ENCODE measurements at regions not wholly inside any gene's neighbourhood (a gene's known extent, or its start where the extent isn't known, plus 50 kb on each side); places are given as distances from the start of the nearest gene placed in this dataset.

- no peak for DNase-seq (ENCODE audit: low read depth)
- no peak overlapping the region for H3K4me3 ChIP-seq (ENCODE audit: low read depth, low read length)
These were observed 363.3 kb upstream of the THRB start for GRCh38 chr3:24857945-24858344.

GRCh38 chr3:24863215-24863614 lies 368.6 kb upstream of the THRB start:
- H3K4me3 ChIP-seq (ENCODE audit: low read depth, low read length), result no peak overlapping the region
- DNase-seq (ENCODE audit: low read depth), result no peak

- no peak overlapping the region for H3K4me3 ChIP-seq (ENCODE audit: low read depth, low read length)
- no peak for DNase-seq (ENCODE audit: low read depth)
These were observed 373.1 kb upstream of the THRB start for GRCh38 chr3:24867783-24868182.

GRCh38 chr3:24881239-24881638 lies 386.6 kb upstream of the THRB start:
- DNase-seq (ENCODE audit: low read depth), result no peak
- no peak overlapping the region for H3K4me3 ChIP-seq (ENCODE audit: low read depth, low read length)

- no peak for DNase-seq (ENCODE audit: low read depth)
- no peak overlapping the region for H3K4me3 ChIP-seq (ENCODE audit: low read depth, low read length)
These were observed 391.9 kb upstream of the THRB start for GRCh38 chr3:24886501-24886900.

- no peak overlapping the region for H3K4me3 ChIP-seq (ENCODE audit: low read depth, low read length)
- DNase-seq (ENCODE audit: low read depth), result no peak
These were observed 395.4 kb upstream of the THRB start for GRCh38 chr3:24890012-24890411.

GRCh38 chr3:24899373-24899772 lies 404.7 kb upstream of the THRB start:
- H3K4me3 ChIP-seq (ENCODE audit: low read depth, low read length), result no peak overlapping the region
- DNase-seq (ENCODE audit: low read depth), result no peak

- no peak overlapping the region for H3K4me3 ChIP-seq (ENCODE audit: low read depth, low read length)
- no peak for DNase-seq (ENCODE audit: low read depth)
These were observed 405.4 kb upstream of the THRB start for GRCh38 chr3:24899901-24900603.

- DNase-seq (ENCODE audit: low read depth), result no peak
- no peak overlapping the region for H3K4me3 ChIP-seq (ENCODE audit: low read depth, low read length)
These were observed 410.6 kb upstream of the THRB start for GRCh38 chr3:24905266-24905665.

GRCh38 chr3:24907106-24907505 lies 412.5 kb upstream of the THRB start:
- DNase-seq (ENCODE audit: low read depth), result no peak

GRCh38 chr3:24911076-24911475 lies 416.4 kb upstream of the THRB start:
- no peak for DNase-seq (ENCODE audit: low read depth)

More at GRCh38 chr3:24907106-24907505, 412.5 kb upstream of the THRB start:
- no peak overlapping the region for H3K4me3 ChIP-seq (ENCODE audit: low read depth, low read length)

GRCh38 chr3:24915639-24916038 lies 421.0 kb upstream of the THRB start:
- no peak for DNase-seq (ENCODE audit: low read depth)
- H3K4me3 ChIP-seq (ENCODE audit: low read depth, low read length), result no peak overlapping the region

More at GRCh38 chr3:24911076-24911475, 416.4 kb upstream of the THRB start:
- H3K4me3 ChIP-seq (ENCODE audit: low read depth, low read length), result no peak overlapping the region

- H3K4me3 ChIP-seq (ENCODE audit: low read depth, low read length), result no peak overlapping the region
- DNase-seq (ENCODE audit: low read depth), result no peak
These were observed 423.3 kb upstream of the THRB start for GRCh38 chr3:24917908-24918307.

GRCh38 chr3:24923570-24923969 lies 428.9 kb upstream of the THRB start:
- no peak overlapping the region for H3K4me3 ChIP-seq (ENCODE audit: low read depth, low read length)
- no peak for DNase-seq (ENCODE audit: low read depth)

- DNase-seq (ENCODE audit: low read depth), result no peak
- no peak overlapping the region for H3K4me3 ChIP-seq (ENCODE audit: low read depth, low read length)
These were observed 434.9 kb upstream of the THRB start for GRCh38 chr3:24929521-24929920.

GRCh38 chr3:24933401-24933800 lies 438.8 kb upstream of the THRB start:
- no peak for DNase-seq (ENCODE audit: low read depth)
- no peak overlapping the region for H3K4me3 ChIP-seq (ENCODE audit: low read depth, low read length)

- DNase-seq (ENCODE audit: low read depth), result no peak
- H3K4me3 ChIP-seq (ENCODE audit: low read depth, low read length), result no peak overlapping the region
These were observed 441.9 kb upstream of the THRB start for GRCh38 chr3:24936574-24936973.

- no peak for DNase-seq (ENCODE audit: low read depth)
- H3K4me3 ChIP-seq (ENCODE audit: low read depth, low read length), result no peak overlapping the region
These were observed 442.6 kb upstream of the THRB start for GRCh38 chr3:24937228-24937627.

- DNase-seq (ENCODE audit: low read depth), result no peak
- H3K4me3 ChIP-seq (ENCODE audit: low read depth, low read length), result no peak overlapping the region
These were observed 443.1 kb upstream of the THRB start for GRCh38 chr3:24937780-24938179.

- no peak overlapping the region for H3K4me3 ChIP-seq (ENCODE audit: low read depth, low read length)
- no peak for DNase-seq (ENCODE audit: low read depth)
These were observed 449.3 kb upstream of the THRB start for GRCh38 chr3:24943961-24944360.

GRCh38 chr3:24944805-24945520 lies 450.3 kb upstream of the THRB start:
- DNase-seq (ENCODE audit: low read depth), result no peak
- H3K4me3 ChIP-seq (ENCODE audit: low read depth, low read length), result no peak overlapping the region
